Upper lobe of left lung (tissue), 4 donors: ENCODE measurements at regions not wholly inside any gene's neighbourhood (a gene's known extent, or its start where the extent isn't known, plus 50 kb on each side); places are given as distances from the start of the nearest gene placed in this dataset.

Experiments used
- CTCF ChIP-seq, 6 experiments: fragments of 450-650 bp in 4 of 6; fragments of 200-600 bp in 2 of 6; sonication (generic) in 2 of 6; IDR thresholded peaks; one replicate each; pipeline ENCODE4 v1.5.1; 2016 to 2019; ENCODE audit warnings: antibody characterized with exemption in 6 of 6
- EP300 ChIP-seq, 4 donors: sonication (generic); formaldehyde crosslinking; IDR thresholded peaks; one replicate each; pipeline ENCODE4 v1.5.1; 2017; ENCODE audit warnings: antibody characterized with exemption in 4 of 4, control low read depth in 2 of 4

DNA sequence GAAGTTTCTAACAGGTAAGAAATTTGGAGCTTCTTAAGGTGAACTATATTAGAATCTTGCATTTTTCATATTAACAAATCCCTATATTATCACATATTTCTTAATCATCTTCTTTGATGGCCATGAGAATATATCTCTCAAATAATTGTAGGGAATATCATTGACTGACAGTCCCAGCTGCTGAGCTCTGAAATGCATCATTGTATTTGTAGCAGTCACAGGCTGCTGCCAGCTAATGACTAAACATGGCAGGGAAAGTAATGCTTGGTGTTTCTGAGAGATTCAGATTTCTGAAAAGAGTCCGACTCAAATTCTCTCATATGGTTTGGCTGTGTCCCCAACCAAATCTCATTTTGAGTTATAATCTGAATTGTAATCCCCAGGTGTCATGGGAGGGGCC lies 171.9 kb downstream of the TRAM1L1 start:
- TF ChIP-seq CTCF (IDR thresholded peaks at IDR 0.05) (no peak), EP300 (IDR thresholded peaks at IDR 0.05) (no peak)
